Right renal pelvis (tissue), 4 donors: ENCODE measurements at regions not wholly inside any gene's neighbourhood (a gene's known extent, or its start where the extent isn't known, plus 50 kb on each side); places are given as distances from the start of the nearest gene placed in this dataset.

Experiments
- DNase-seq, 4 donors: peaks; one replicate each; pipeline ENCODE4 v3.0.0-alpha.2; 2013; ENCODE audit warnings: low read depth in 4 of 4, low spot score in 3 of 4, missing footprints in 1 of 4

GRCh38 chr6:150536835-150537234 is 62.9 kb upstream of the PLEKHG1 start:
- no peak for DNase-seq

- DNase-seq, result no peak
Observed at GRCh38 chr6:150537491-150537890, 62.2 kb upstream of the PLEKHG1 start.

- no peak for DNase-seq
Observed at GRCh38 chr6:150537893-150538292, 61.8 kb upstream of the PLEKHG1 start.

- no peak for DNase-seq
Observed at GRCh38 chr6:150539111-150539510, 60.6 kb upstream of the PLEKHG1 start.

- DNase-seq, result no peak
Observed at GRCh38 chr6:150539568-150539967, 60.1 kb upstream of the PLEKHG1 start.

GRCh38 chr6:150541576-150541975 is 58.1 kb upstream of the PLEKHG1 start:
- no peak for DNase-seq

- DNase-seq, result no peak
Observed at GRCh38 chr6:150543178-150543577, 56.5 kb upstream of the PLEKHG1 start.

- no peak for DNase-seq
Observed at GRCh38 chr6:150544793-150545192, 54.9 kb upstream of the PLEKHG1 start.

GRCh38 chr6:150546457-150546856 is 53.2 kb upstream of the PLEKHG1 start:
- DNase-seq, result no peak

GRCh38 chr6:150547502-150548222 is 52.0 kb upstream of the PLEKHG1 start:
- no peak for DNase-seq

- no peak for DNase-seq
Observed at GRCh38 chr6:150548330-150548729, 51.4 kb upstream of the PLEKHG1 start.

GRCh38 chr6:150549007-150549406 is 50.7 kb upstream of the PLEKHG1 start:
- no peak for DNase-seq

GRCh38 chr6:150549674-150550101 is 50.0 kb upstream of the PLEKHG1 start:
- no peak for DNase-seq
